Lung (tissue), 11 donors: ENCODE measurements at regions not wholly inside any gene's neighbourhood (a gene's known extent, or its start where the extent isn't known, plus 50 kb on each side); places are given as distances from the start of the nearest gene placed in this dataset.

Experiments used
- ATAC-seq: fragments of 200-7000 bp; cut with Tn5 transposase; one replicate; pipeline ENCODE4 v1.9.1; 2020; ENCODE audit warnings: moderate number of reproducible peaks; ENCODE audit not compliant: insufficient read depth, low FRiP score
- DNase-seq, 3 donors: peaks; one replicate each; pipeline ENCODE4 v3.0.0-alpha.2; 2013 to 2017
- H3K27ac ChIP-seq, 2 donors: one replicate each; pipeline ENCODE4 v1.5.1; 2013; ENCODE audit warnings: mild to moderate bottlenecking in 2 of 2, moderate library complexity in 2 of 2, control low read depth in 1 of 2, inconsistent platforms in 1 of 2, low read depth in 1 of 2, low read length in 1 of 2
- H3K27me3 ChIP-seq, 3 donors: one replicate each; pipeline ENCODE4 v1.5.1; 2013; ENCODE audit warnings: low read length in 2 of 3; ENCODE audit not compliant: control insufficient read depth in 3 of 3, insufficient read depth in 3 of 3
- H3K36me3 ChIP-seq, 4 donors: one replicate each; pipeline ENCODE4 v1.5.1; 2013; ENCODE audit warnings: low read length in 4 of 4, mild to moderate bottlenecking in 1 of 4, moderate library complexity in 1 of 4; ENCODE audit not compliant: control insufficient read depth in 4 of 4, insufficient read depth in 4 of 4
- H3K4me1 ChIP-seq, 5 donors: one replicate each; pipeline ENCODE4 v1.5.1; 2013; ENCODE audit warnings: low read length in 5 of 5, mild to moderate bottlenecking in 2 of 5, moderate library complexity in 1 of 5; ENCODE audit not compliant: control insufficient read depth in 5 of 5, insufficient read depth in 5 of 5
- H3K4me3 ChIP-seq: one replicate; pipeline ENCODE4 v1.5.1; 2013; ENCODE audit warnings: mild to moderate bottlenecking, control low read depth, moderate library complexity
- H3K9ac ChIP-seq, 2 donors: one replicate each; pipeline ENCODE4 v1.5.1; 2013; ENCODE audit warnings: low read length in 2 of 2, control low read depth in 1 of 2; ENCODE audit not compliant: insufficient read depth in 1 of 2
- H3K9me3 ChIP-seq, 4 donors: one replicate each; pipeline ENCODE4 v1.5.1; 2013; ENCODE audit warnings: low read length in 3 of 4, mild to moderate bottlenecking in 1 of 4, moderate library complexity in 1 of 4; ENCODE audit not compliant: control insufficient read depth in 4 of 4, insufficient read depth in 3 of 4
- CTCF ChIP-seq: IDR thresholded peaks from 2 replicates; pipeline ENCODE4 v1.5.1; 2012; ENCODE audit warnings: mild to moderate bottlenecking; ENCODE audit errors: control extremely low read depth, extremely low read depth
- WGBS, 2 donors: extraction: QIAGEN DNeasy Blood & Tissue Kit; methylation state at CpG; one replicate each; pipeline ENCODE4 v1.1.7; 2013; 5-methylcytosine and 5-hydroxymethylcytosine counted together
- donor health status: control.
- donor health status: control.
- donor health status: Bipolar disorder and iron deficiency.
- donor health status: healthy.
- donor health status: DM: yes; HTN: yes; CAD: no.

GRCh38 chr2:145918951-145919350 lies 1399.0 kb upstream of the ZEB2 start:
- DNase-seq (peak in 2 of 3 donors; percentile 28 to 35), ATAC-seq (no peak)
- no peaks in the 10 kb centered on the region for H3K36me3 ChIP-seq
- no peak for TF ChIP-seq CTCF
- H3K27me3 ChIP-seq = no peaks in the 10 kb centered on the region
- H3K27ac ChIP-seq = no peak overlapping the region
- no peak overlapping the region for H3K4me3 ChIP-seq
- no peaks in the 10 kb centered on the region for H3K9me3 ChIP-seq
- H3K4me1 ChIP-seq = peaks cover 0 to 20% (median 7%) of the 10 kb centered on the region in 5 donors
- no peak overlapping the region for H3K9ac ChIP-seq
- WGBS, 2 donors = 79 to 85% methylated on average over 1 of the region's 1 CpG

GRCh38 chr2:145916799-145917198 lies 1396.9 kb upstream of the ZEB2 start:
- WGBS, 2 donors = 93 to 94% methylated on average over 5 of the region's 5 CpGs
- DNase-seq = no peak
- no peaks in the 10 kb centered on the region for H3K36me3 ChIP-seq

GRCh38 chr2:145914716-145915115 lies 1394.8 kb upstream of the ZEB2 start:
- Histone ChIP-seq H3K27me3 (no peaks in the 10 kb centered on the region), H3K9ac (no peak overlapping the region), H3K36me3 (no peaks in the 10 kb centered on the region), H3K4me1 (peaks cover 0 to 33% (median 7%) of the 10 kb centered on the region in 5 donors), H3K27ac (no peak overlapping the region), H3K4me3 (no peak overlapping the region), H3K9me3 (no peaks in the 10 kb centered on the region)
- DNase-seq = no peak
- no peak for ATAC-seq
- WGBS, 2 donors = 71 to 92% methylated on average over 4 of the region's 4 CpGs
- TF ChIP-seq CTCF = no peak

More at GRCh38 chr2:145916799-145917198, 1396.9 kb upstream of the ZEB2 start:
- TF ChIP-seq CTCF = no peak
- Histone ChIP-seq H3K9me3 (no peaks in the 10 kb centered on the region), H3K4me3 (no peak overlapping the region), H3K27ac (no peak overlapping the region), H3K27me3 (no peaks in the 10 kb centered on the region), H3K4me1 (peaks cover 0 to 25% (median 7%) of the 10 kb centered on the region in 5 donors), H3K9ac (no peak overlapping the region)
- no peak for ATAC-seq

GRCh38 chr2:145910416-145910815 lies 1390.5 kb upstream of the ZEB2 start:
- no peaks in the 10 kb centered on the region for H3K36me3 ChIP-seq
- H3K9ac ChIP-seq = no peak overlapping the region
- whole genome bisulfite sequencing, 2 donors = 34 to 68% methylated on average over 4 of the region's 4 CpGs
- ATAC-seq (no peak), DNase-seq (no peak)
- H3K4me3 ChIP-seq = no peak overlapping the region
- H3K9me3 ChIP-seq = no peaks in the 10 kb centered on the region
- H3K4me1 ChIP-seq = peaks cover 0 to 21% (median 0%) of the 10 kb centered on the region in 5 donors
- H3K27me3 ChIP-seq = no peaks in the 10 kb centered on the region
- TF ChIP-seq CTCF = no peak
- no peak overlapping the region for H3K27ac ChIP-seq
